IMR-90 (cell line): ENCODE measurements at regions not wholly inside any gene's neighbourhood (a gene's known extent, or its start where the extent isn't known, plus 50 kb on each side); places are given as distances from the start of the nearest gene placed in this dataset.

Experiments
- ATAC-seq: fragments of 200-7000 bp; cut with Tn5 transposase; 2 replicates; pipeline ENCODE4 v1.9.1; 2020; ENCODE audit warnings: low read depth, mild to moderate bottlenecking, moderate library complexity
- BruUV-seq: library from RNA; stranded (reverse); fragments of 400-500 nt; replicated peaks from 2 replicates; lab custom pipeline; 2021; lab: Mats Ljungman, UMichigan
- CTCF ChIA-PET: fragments of 300-600 bp; formaldehyde crosslinking; extraction: SDS; loops from one replicate; lab custom pipeline; 2021; ENCODE audit warnings: antibody characterized with exemption; lab: Yijun Ruan, JAX
- POLR2A ChIA-PET: fragments of 300-600 bp; sonication (Branson Sonifier 250); formaldehyde crosslinking; loops from one replicate; lab custom pipeline; 2022; ENCODE audit warnings: antibody characterized with exemption; ENCODE audit not compliant: unreplicated experiment; lab: Charles Lee
- DNase-seq: peaks from one replicate; pipeline ENCODE4 v3.0.0; 2013
- H2AFZ ChIP-seq: replicated peaks from 2 replicates; pipeline ENCODE3; 2013; ENCODE audit warnings: low read length, mild to moderate bottlenecking; ENCODE audit not compliant: poor library complexity
- H2AK5ac ChIP-seq: 2 replicates; pipeline ENCODE4 v1.6.1; 2013; ENCODE audit warnings: low read depth, low read length, inconsistent platforms
- H2AK9ac ChIP-seq: replicated peaks from 2 replicates; pipeline ENCODE3; 2013; ENCODE audit warnings: mild to moderate bottlenecking, low read depth, low read length, moderate library complexity; ENCODE audit not compliant: poor library complexity
- H2BK120ac ChIP-seq: 2 replicates; pipeline ENCODE4 v1.6.1; 2013; ENCODE audit warnings: low read depth, low read length, inconsistent platforms
- H2BK15ac ChIP-seq: 3 replicates; pipeline ENCODE4 v1.6.1; 2013; ENCODE audit warnings: low read depth, low read length, inconsistent platforms
- H2BK20ac ChIP-seq: 2 replicates; pipeline ENCODE4 v1.6.1; 2013; ENCODE audit warnings: low read depth, mild to moderate bottlenecking, inconsistent platforms, low read length, moderate library complexity
- H2BK5ac ChIP-seq: 2 replicates; pipeline ENCODE4 v1.6.1; 2013; ENCODE audit warnings: mild to moderate bottlenecking, low read depth, low read length, inconsistent platforms; ENCODE audit not compliant: poor library complexity, severe bottlenecking
- H3K14ac ChIP-seq: replicated peaks from 2 replicates; pipeline ENCODE4 v1.6.1; 2013; ENCODE audit warnings: low read depth, low read length, inconsistent platforms
- H3K18ac ChIP-seq: 2 replicates; pipeline ENCODE4 v1.6.1; 2013; ENCODE audit warnings: low read depth, low read length, control low read depth
- H3K23ac ChIP-seq: 2 replicates; pipeline ENCODE4 v1.6.1; 2013; ENCODE audit warnings: low read depth, low read length, inconsistent platforms
- H3K27ac ChIP-seq: 2 replicates; pipeline ENCODE4 v1.5.1; 2013; ENCODE audit warnings: mild to moderate bottlenecking, control low read depth, low read length; ENCODE audit not compliant: insufficient read depth
- H3K27me3 ChIP-seq: 2 replicates; pipeline ENCODE4 v1.6.1; 2013; ENCODE audit warnings: low read length; ENCODE audit not compliant: control insufficient read depth, insufficient read depth
- H3K36me3 ChIP-seq: 2 replicates; pipeline ENCODE4 v1.6.1; 2013; ENCODE audit warnings: low read length, mixed read lengths; ENCODE audit not compliant: control insufficient read depth, insufficient read depth
- H3K4ac ChIP-seq: 2 replicates; pipeline ENCODE4 v1.6.1; 2013; ENCODE audit warnings: low read depth, low read length, inconsistent platforms
- H3K4me1 ChIP-seq: 2 replicates; pipeline ENCODE4 v1.6.1; 2013; ENCODE audit warnings: low read length, mixed read lengths; ENCODE audit not compliant: control insufficient read depth, insufficient read depth
- H3K4me2 ChIP-seq: 2 replicates; pipeline ENCODE4 v1.6.1; 2013; ENCODE audit warnings: low read depth, mild to moderate bottlenecking, control low read depth, low read length, moderate library complexity
- H3K4me3 ChIP-seq: 2 replicates; pipeline ENCODE4 v1.5.1; 2013; ENCODE audit warnings: low read depth, mild to moderate bottlenecking, control low read depth, low read length, moderate library complexity; ENCODE audit not compliant: insufficient read depth
- H3K56ac ChIP-seq: 2 replicates; pipeline ENCODE4 v1.6.1; 2013; ENCODE audit warnings: low read length, inconsistent platforms; ENCODE audit not compliant: insufficient read depth; ENCODE audit errors: extremely low read depth
- H3K79me1 ChIP-seq, 2 experiments: 2 replicates each; pipeline ENCODE4 v1.6.1; 2013; ENCODE audit warnings: low read length in 2 of 2, inconsistent platforms in 1 of 2, low read depth in 1 of 2
- H3K9ac ChIP-seq: 2 replicates; pipeline ENCODE4 v1.6.1; 2013; ENCODE audit warnings: low read depth, low read length, control low read depth
- H3K9me1 ChIP-seq: 2 replicates; pipeline ENCODE4 v1.6.1; 2013; ENCODE audit warnings: low read length, inconsistent platforms; ENCODE audit not compliant: insufficient read depth
- H3K9me3 ChIP-seq: 2 replicates; pipeline ENCODE4 v1.6.1; 2013; ENCODE audit warnings: low read length; ENCODE audit not compliant: control insufficient read depth, insufficient read depth
- H4K20me1 ChIP-seq: 2 replicates; pipeline ENCODE4 v1.6.1; 2013; ENCODE audit warnings: low read length, inconsistent platforms; ENCODE audit not compliant: insufficient read depth
- H4K5ac ChIP-seq: 2 replicates; pipeline ENCODE4 v1.6.1; 2013; ENCODE audit warnings: mild to moderate bottlenecking, low read depth, low read length, control low read depth
- H4K8ac ChIP-seq, 2 experiments: 2 replicates each; pipeline ENCODE4 v1.6.1; 2013; ENCODE audit warnings: low read depth in 2 of 2, low read length in 2 of 2, control low read depth in 1 of 2, inconsistent platforms in 1 of 2
- H4K91ac ChIP-seq: 2 replicates; pipeline ENCODE4 v1.6.1; 2013; ENCODE audit warnings: low read depth, low read length, inconsistent platforms; ENCODE audit not compliant: insufficient read depth
- BHLHE40 ChIP-seq: fragments of 150-350 bp; IDR thresholded peaks from 2 replicates; pipeline ENCODE4 v1.6.1; 2016; ENCODE audit warnings: mild to moderate bottlenecking, low read depth, low read length
- CEBPB ChIP-seq: IDR thresholded peaks from 2 replicates; pipeline ENCODE4 v1.6.1; 2012; ENCODE audit warnings: low read depth, low read length, improper control_type of control experiment
- CHD1 ChIP-seq: IDR thresholded peaks from 2 replicates; pipeline ENCODE4 v1.6.1; 2012; ENCODE audit warnings: low read depth, low read length, improper control_type of control experiment
- CTCF ChIP-seq: conservative IDR thresholded peaks from 2 replicates; pipeline ENCODE4 v1.5.1; 2012; ENCODE audit warnings: mild to moderate bottlenecking, low read depth, low read length, improper control_type of control experiment
- FOS ChIP-seq: fragments of 150-350 bp; IDR thresholded peaks from 2 replicates; pipeline ENCODE4 v1.6.1; 2016; ENCODE audit warnings: low read depth, low read length
- MAZ ChIP-seq: IDR thresholded peaks from 2 replicates; pipeline ENCODE4 v1.6.1; 2012; ENCODE audit warnings: low read depth, mild to moderate bottlenecking, low read length, improper control_type of control experiment, moderate library complexity, borderline replicate concordance
- RAD21 ChIP-seq: IDR thresholded peaks from 2 replicates; pipeline ENCODE4 v1.6.1; 2012; ENCODE audit warnings: low read length, improper control_type of control experiment
- RCOR1 ChIP-seq: IDR thresholded peaks from 2 replicates; pipeline ENCODE4 v1.6.1; 2012; ENCODE audit warnings: mild to moderate bottlenecking, low read length, improper control_type of control experiment; ENCODE audit not compliant: insufficient replicate concordance
- SMC3 ChIP-seq: fragments of 150-350 bp; IDR thresholded peaks from 2 replicates; pipeline ENCODE4 v1.6.1; 2016; ENCODE audit warnings: low read depth, mild to moderate bottlenecking, antibody characterized with exemption, low read length, moderate library complexity
- WGBS, 2 experiments: methylation state at CpG; one replicate each; pipeline versions ENCODE4 v1.1.5 to v1.1.7; 2013; ENCODE audit warnings: missing lambda C conversion rate in 2 of 2; ENCODE audit not compliant: insufficient read length in 1 of 2; ENCODE audit errors: extremely low coverage in 2 of 2; 5-methylcytosine and 5-hydroxymethylcytosine counted together
- dilution Hi-C: fragments of 300-500 bp; cut with HindIII; formaldehyde crosslinking; loops from one replicate; pipeline ENCODE4 v1.14.3; 2018; ENCODE audit warnings: low sequenced_read_pairs; ENCODE audit not compliant: unreplicated experiment
- in situ Hi-C: fragments of 300-500 bp; cut with MboI; formaldehyde crosslinking; loops from 3 replicates; pipeline ENCODE4 v1.14.3; 2019; ENCODE audit warnings: low sequenced_read_pairs, inconsistent platforms, mixed read lengths
- intact Hi-C: fragments of 100-400 bp; cut with micrococcal nuclease; formaldehyde crosslinking; loops from 2 replicates; pipeline ENCODE4 v1.10.0; 2022

DNA sequence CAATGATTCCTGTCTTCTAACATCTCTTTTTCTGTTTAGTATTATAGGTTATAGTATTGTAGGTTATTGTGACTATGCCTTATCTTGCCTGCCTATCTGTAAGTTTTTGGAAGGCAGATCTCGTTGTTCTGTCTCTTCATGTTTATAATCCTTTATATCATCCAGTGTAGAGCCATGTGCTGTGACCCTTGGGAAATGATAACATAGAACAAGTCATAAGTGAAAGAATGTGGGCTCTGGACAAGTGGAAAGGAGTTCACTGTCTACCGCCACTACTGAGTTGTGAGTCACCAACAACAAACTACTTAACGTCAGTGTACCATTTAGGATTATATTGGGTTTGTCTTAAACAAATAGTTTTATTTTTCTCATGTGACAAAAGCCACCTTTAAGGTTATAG is 139.3 kb downstream of the LYPLAL1 start:
- Histone ChIP-seq H2BK120ac (no peak overlapping the region), H4K20me1 (no peaks in the 10 kb centered on the region), H3K4ac (no peak overlapping the region), H3K4me3 (no peak overlapping the region), H2AK5ac (no peak overlapping the region), H4K5ac (no peak overlapping the region), H3K4me1 (peaks cover 4% of the 10 kb centered on the region; the same call in 1 of the 2 replicates), H2BK5ac (peak overlapping the region; percentile 63), H3K36me3 (no peaks in the 10 kb centered on the region), H3K56ac (no peak overlapping the region), H3K9me3 (peaks cover 2% of the 10 kb centered on the region; the same call in 1 of the 2 replicates), H3K18ac (no peak overlapping the region), H2BK15ac (no peak overlapping the region), H3K14ac (no peak overlapping the region), H2AK9ac (no peak overlapping the region), H3K4me2 (no peak overlapping the region; the same call in 1 of the 2 replicates), H2BK20ac (no peak overlapping the region), H3K27me3 (no peaks in the 10 kb centered on the region), H4K91ac (no peak overlapping the region), H3K27ac (no peak overlapping the region; the same call in 1 of the 2 replicates), H3K9me1 (no peaks in the 10 kb centered on the region), H3K23ac (no peak overlapping the region), H2AFZ (no peak overlapping the region), H4K8ac (no peak overlapping the region), H3K9ac (no peak overlapping the region), H3K79me1 (no peaks in the 10 kb centered on the region)
- ChIA-PET POLR2A (no interaction called here), CTCF (no interaction called here)
- ATAC-seq = peak; percentile 96
- DNase-seq = peak; percentile 92
- no TSS peak for BruUV-seq
- dilution Hi-C loops = no loop called here
- peak; percentile 63; the same call in 1 of the 2 replicates for TF ChIP-seq BHLHE40
- TF ChIP-seq CEBPB = 0 out of 2 replicates have a peak, but pooled peaks have one; percentile 8
- no peak for TF ChIP-seq CTCF
- TF ChIP-seq RAD21 = no peak
- TF ChIP-seq SMC3 = no peak
- TF ChIP-seq FOS = peak; percentile 56
- peak; percentile 47 for TF ChIP-seq RCOR1
- no peak for TF ChIP-seq CHD1
- no peak for TF ChIP-seq MAZ
- in situ Hi-C loops = no loop called here
- intact Hi-C loops = loop anchor here (10.0 kb wide), 2 partner anchors 502 to 968 kb away; partner anchors contain the start of gene TGFB2
- no CpG with 5 or more reads among the region's 3 CpGs for WGBS, 2 experiments
